Fibroblast of upper back skin (primary cell): ENCODE measurements at regions not wholly inside any gene's neighbourhood (a gene's known extent, or its start where the extent isn't known, plus 50 kb on each side); places are given as distances from the start of the nearest gene placed in this dataset.

Experiments
- DNase-seq: peaks from one replicate; pipeline ENCODE4 v3.0.0-alpha.2; 2013

DNA sequence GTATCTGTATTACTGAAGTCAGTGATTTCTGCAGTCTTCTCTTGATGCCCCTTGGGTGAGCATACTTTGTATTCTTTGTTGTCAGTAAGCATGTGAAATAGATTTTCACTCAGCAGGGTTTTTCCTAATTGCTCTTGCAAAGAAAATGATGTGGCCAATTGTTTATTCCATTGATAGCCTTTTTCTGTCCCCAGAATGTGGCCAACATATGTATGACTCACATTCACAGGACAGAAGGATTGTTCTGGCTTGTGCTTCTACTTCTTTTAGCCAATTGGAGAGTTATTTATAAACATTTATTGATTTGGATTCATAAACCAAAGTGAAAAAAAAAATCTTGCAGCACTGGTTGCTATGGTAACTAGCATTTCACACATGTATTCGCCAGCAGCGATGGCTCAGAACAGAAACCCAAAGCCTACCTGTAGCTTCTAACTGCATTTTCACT, 54.4 kb upstream of the RBM24 start:
- DNase-seq = peak; percentile 5

DNA sequence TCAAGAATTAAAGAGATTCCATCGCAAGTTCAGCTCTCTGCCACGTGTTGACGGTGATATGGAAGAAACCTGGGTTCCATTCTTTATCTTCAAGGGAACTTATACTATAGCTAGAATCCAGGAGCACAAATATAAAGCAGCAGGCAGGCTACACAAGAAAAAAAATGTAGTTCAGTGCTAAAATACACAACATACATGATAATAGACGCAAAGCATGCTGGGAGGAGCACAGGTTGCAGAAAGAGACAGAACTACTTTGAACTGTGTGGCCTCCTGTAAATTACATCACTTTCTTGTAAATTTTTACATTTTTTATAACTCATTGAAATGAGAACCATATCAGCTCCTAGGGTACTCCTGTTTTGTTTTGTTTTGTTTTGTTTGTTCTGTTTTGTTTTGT, 53.8 kb upstream of the RBM24 start:
- no peak for DNase-seq
